ENCODE measurements at regions not wholly inside any gene's neighbourhood (a gene's known extent, or its start where the extent isn't known, plus 50 kb on each side); places are given as distances from the start of the nearest gene placed in this dataset.

DNA sequence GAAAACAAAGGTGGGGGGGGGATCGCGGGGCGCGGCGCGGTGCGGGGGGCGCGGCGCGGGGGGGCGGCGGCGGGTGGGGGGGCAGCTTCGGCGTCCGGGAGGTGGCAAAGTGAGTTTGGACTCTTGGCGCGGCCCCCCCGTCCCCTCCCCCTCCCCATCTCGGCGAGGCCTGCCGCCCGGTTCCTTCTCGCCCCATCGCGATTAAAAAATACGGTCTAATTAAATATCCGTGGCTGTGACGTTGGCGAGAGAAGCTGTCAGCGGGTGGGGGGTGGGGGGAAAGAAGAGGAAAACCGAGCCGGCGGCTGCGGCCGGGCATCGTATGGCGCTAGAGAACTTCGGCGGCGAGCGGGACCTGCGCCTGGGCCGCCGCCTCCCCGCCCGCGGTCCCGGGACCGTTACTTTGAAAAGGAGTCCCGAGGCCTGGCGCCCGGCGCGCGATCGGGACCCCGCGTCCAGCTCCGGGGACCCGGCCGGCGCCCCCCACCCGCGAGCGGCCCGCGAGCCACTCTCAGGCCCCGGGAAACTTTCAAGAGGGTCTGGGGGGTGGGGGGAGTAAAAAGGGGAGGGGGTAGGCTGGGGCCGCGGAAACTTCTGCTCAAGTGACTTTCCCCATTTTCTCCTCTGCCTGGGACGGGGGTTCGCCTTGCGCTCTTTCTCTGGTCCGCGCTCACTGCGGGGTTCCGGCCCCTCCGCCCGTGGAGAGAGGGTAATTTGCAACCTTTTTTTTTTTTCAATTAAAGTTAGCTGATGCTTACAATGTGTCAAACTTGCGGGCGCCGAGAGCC is 146.3 kb upstream of the ZNF536 start:
- TF ChIP-seq POLR2A (IDR thresholded peaks at IDR 0.05) = no peak
- TF ChIP-seq, protein P1, sequence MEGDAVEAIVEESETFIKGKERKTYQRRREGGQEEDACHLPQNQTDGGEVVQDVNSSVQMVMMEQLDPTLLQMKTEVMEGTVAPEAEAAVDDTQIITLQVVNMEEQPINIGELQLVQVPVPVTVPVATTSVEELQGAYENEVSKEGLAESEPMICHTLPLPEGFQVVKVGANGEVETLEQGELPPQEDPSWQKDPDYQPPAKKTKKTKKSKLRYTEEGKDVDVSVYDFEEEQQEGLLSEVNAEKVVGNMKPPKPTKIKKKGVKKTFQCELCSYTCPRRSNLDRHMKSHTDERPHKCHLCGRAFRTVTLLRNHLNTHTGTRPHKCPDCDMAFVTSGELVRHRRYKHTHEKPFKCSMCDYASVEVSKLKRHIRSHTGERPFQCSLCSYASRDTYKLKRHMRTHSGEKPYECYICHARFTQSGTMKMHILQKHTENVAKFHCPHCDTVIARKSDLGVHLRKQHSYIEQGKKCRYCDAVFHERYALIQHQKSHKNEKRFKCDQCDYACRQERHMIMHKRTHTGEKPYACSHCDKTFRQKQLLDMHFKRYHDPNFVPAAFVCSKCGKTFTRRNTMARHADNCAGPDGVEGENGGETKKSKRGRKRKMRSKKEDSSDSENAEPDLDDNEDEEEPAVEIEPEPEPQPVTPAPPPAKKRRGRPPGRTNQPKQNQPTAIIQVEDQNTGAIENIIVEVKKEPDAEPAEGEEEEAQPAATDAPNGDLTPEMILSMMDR (IDR thresholded peaks at IDR 0.05) = no peak
- no peak for TF ChIP-seq EP300 (IDR thresholded peaks at IDR 0.05)

Measured in upper lobe of left lung (tissue), 4 donors.